Lung (tissue), 11 donors: ENCODE measurements at regions not wholly inside any gene's neighbourhood (a gene's known extent, or its start where the extent isn't known, plus 50 kb on each side); places are given as distances from the start of the nearest gene placed in this dataset.

ENCODE experiments used
- ATAC-seq: fragments of 200-7000 bp; cut with Tn5 transposase; one replicate; pipeline ENCODE4 v1.9.1; 2020; ENCODE audit warnings: moderate number of reproducible peaks; ENCODE audit not compliant: insufficient read depth, low FRiP score
- DNase-seq, 3 donors: peaks; one replicate each; pipeline ENCODE4 v3.0.0-alpha.2; 2013 to 2017
- H3K27ac ChIP-seq, 2 donors: one replicate each; pipeline ENCODE4 v1.5.1; 2013; ENCODE audit warnings: mild to moderate bottlenecking in 2 of 2, moderate library complexity in 2 of 2, control low read depth in 1 of 2, inconsistent platforms in 1 of 2, low read depth in 1 of 2, low read length in 1 of 2
- H3K27me3 ChIP-seq, 3 donors: one replicate each; pipeline ENCODE4 v1.5.1; 2013; ENCODE audit warnings: low read length in 2 of 3; ENCODE audit not compliant: control insufficient read depth in 3 of 3, insufficient read depth in 3 of 3
- H3K36me3 ChIP-seq, 4 donors: one replicate each; pipeline ENCODE4 v1.5.1; 2013; ENCODE audit warnings: low read length in 4 of 4, mild to moderate bottlenecking in 1 of 4, moderate library complexity in 1 of 4; ENCODE audit not compliant: control insufficient read depth in 4 of 4, insufficient read depth in 4 of 4
- H3K4me1 ChIP-seq, 5 donors: one replicate each; pipeline ENCODE4 v1.5.1; 2013; ENCODE audit warnings: low read length in 5 of 5, mild to moderate bottlenecking in 2 of 5, moderate library complexity in 1 of 5; ENCODE audit not compliant: control insufficient read depth in 5 of 5, insufficient read depth in 5 of 5
- H3K4me3 ChIP-seq: one replicate; pipeline ENCODE4 v1.5.1; 2013; ENCODE audit warnings: mild to moderate bottlenecking, control low read depth, moderate library complexity
- H3K9ac ChIP-seq, 2 donors: one replicate each; pipeline ENCODE4 v1.5.1; 2013; ENCODE audit warnings: low read length in 2 of 2, control low read depth in 1 of 2; ENCODE audit not compliant: insufficient read depth in 1 of 2
- H3K9me3 ChIP-seq, 4 donors: one replicate each; pipeline ENCODE4 v1.5.1; 2013; ENCODE audit warnings: low read length in 3 of 4, mild to moderate bottlenecking in 1 of 4, moderate library complexity in 1 of 4; ENCODE audit not compliant: control insufficient read depth in 4 of 4, insufficient read depth in 3 of 4
- CTCF ChIP-seq: IDR thresholded peaks from 2 replicates; pipeline ENCODE4 v1.5.1; 2012; ENCODE audit warnings: mild to moderate bottlenecking; ENCODE audit errors: control extremely low read depth, extremely low read depth
- WGBS, 2 donors: extraction: QIAGEN DNeasy Blood & Tissue Kit; methylation state at CpG; one replicate each; pipeline ENCODE4 v1.1.7; 2013; 5-methylcytosine and 5-hydroxymethylcytosine counted together
- donor health status: control.
- donor health status: control.
- donor health status: Bipolar disorder and iron deficiency.
- donor health status: healthy.
- donor health status: DM: yes; HTN: yes; CAD: no.

- WGBS, 2 donors: 88 to 90% methylated on average over 14 of the region's 14 CpGs
- TF ChIP-seq CTCF: no peak
- no peak for ATAC-seq
- no peak overlapping the region for H3K27ac ChIP-seq
- DNase-seq: no peak
- no peaks in the 10 kb centered on the region for H3K27me3 ChIP-seq
- H3K9ac ChIP-seq: no peak overlapping the region
- no peak overlapping the region for H3K4me3 ChIP-seq
- H3K4me1 ChIP-seq: no peaks in the 10 kb centered on the region
- H3K9me3 ChIP-seq: peaks cover 0 to 3% (median 0%) of the 10 kb centered on the region in 4 donors
- H3K36me3 ChIP-seq: no peaks in the 10 kb centered on the region
Measured at GRCh38 chr15:49793943-49794342, 173.1 kb downstream of the DTWD1 start.

DNA sequence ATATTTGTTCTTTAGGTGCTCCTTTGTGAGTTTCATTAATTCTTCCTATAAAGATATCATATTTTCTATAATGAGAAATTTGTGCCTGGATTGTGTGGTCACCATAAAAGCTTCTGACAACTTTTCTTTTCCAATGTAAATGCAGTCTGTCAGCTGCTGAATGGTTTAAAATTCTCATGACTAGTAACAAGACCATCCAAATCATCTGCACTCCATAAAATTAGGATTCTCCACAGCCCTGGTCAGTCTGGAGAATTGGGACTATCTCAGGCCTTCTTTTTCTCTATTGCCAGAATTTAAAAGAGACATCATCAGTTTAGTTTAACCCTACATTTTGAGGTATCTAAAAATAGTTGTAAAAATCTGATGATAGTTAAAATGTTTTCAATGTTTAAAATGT lies 180.9 kb downstream of the DTWD1 start:
- H3K27me3 ChIP-seq: no peaks in the 10 kb centered on the region
- H3K4me3 ChIP-seq: no peak overlapping the region
- no peak for ATAC-seq
- TF ChIP-seq CTCF: no peak
- H3K9me3 ChIP-seq: peaks cover 0 to 5% (median 0%) of the 10 kb centered on the region in 4 donors
- no peak overlapping the region for H3K9ac ChIP-seq
- no peaks in the 10 kb centered on the region for H3K36me3 ChIP-seq
- no peak for DNase-seq
- no peak overlapping the region for H3K27ac ChIP-seq
- no peaks in the 10 kb centered on the region for H3K4me1 ChIP-seq
